Panc1 (cell line): ENCODE measurements at regions not wholly inside any gene's neighbourhood (a gene's known extent, or its start where the extent isn't known, plus 50 kb on each side); places are given as distances from the start of the nearest gene placed in this dataset.

Experiments
- ATAC-seq: fragments of 200-7000 bp; cut with Tn5 transposase; 2 replicates; pipeline ENCODE4 v1.9.1; 2020; ENCODE audit warnings: mild to moderate bottlenecking, moderate library complexity
- BruUV-seq: library from RNA; stranded (reverse); fragments of 400-500 nt; replicated peaks from 2 replicates; lab custom pipeline; 2021; lab: Mats Ljungman, UMichigan
- CTCF ChIA-PET: fragments of 300-600 bp; sonication (Branson Sonifier 250); formaldehyde crosslinking; loops from one replicate; lab custom pipeline; 2022; ENCODE audit warnings: antibody characterized with exemption; lab: Charles Lee
- POLR2A ChIA-PET: fragments of 300-600 bp; sonication (Branson Sonifier 250); formaldehyde crosslinking; loops from one replicate; lab custom pipeline; 2022; ENCODE audit warnings: antibody characterized with exemption; lab: Charles Lee
- DNase-seq: peaks from one replicate; pipeline ENCODE4 v3.0.0-alpha.2; 2010; ENCODE audit warnings: low read depth, low spot score
- H3K27ac ChIP-seq: 2 replicates; pipeline ENCODE4 v1.5.1; 2011; ENCODE audit warnings: mild to moderate bottlenecking, low read length, inconsistent platforms
- H3K27me3 ChIP-seq: fragments of 200-500 bp; sonication (Bioruptor generic); 2 replicates; pipeline ENCODE4 v1.6.0; 2014; ENCODE audit warnings: low read length, inconsistent platforms; ENCODE audit not compliant: control insufficient read depth, insufficient read depth
- H3K36me3 ChIP-seq: fragments of 200-500 bp; sonication (Bioruptor generic); 2 replicates; pipeline ENCODE4 v1.5.1; 2014; ENCODE audit warnings: inconsistent platforms, mild to moderate bottlenecking, low read length, moderate library complexity; ENCODE audit not compliant: control insufficient read depth, insufficient read depth
- H3K4me1 ChIP-seq: 2 replicates; pipeline ENCODE4 v1.5.1; 2011; ENCODE audit warnings: inconsistent platforms, mild to moderate bottlenecking, low read length, moderate library complexity; ENCODE audit not compliant: control insufficient read depth, insufficient read depth
- H3K4me3 ChIP-seq, 2 experiments: 2 replicates each; pipeline ENCODE4 v1.5.1; 2011 to 2012; ENCODE audit warnings: low read depth in 2 of 2, low read length in 2 of 2, mild to moderate bottlenecking in 2 of 2, inconsistent platforms in 1 of 2, moderate library complexity in 1 of 2
- H3K9me3 ChIP-seq: fragments of 200-500 bp; sonication (Bioruptor generic); 2 replicates; pipeline ENCODE4 v1.5.1; 2014; ENCODE audit warnings: low read depth, mild to moderate bottlenecking, inconsistent platforms, low read length, moderate library complexity; ENCODE audit not compliant: control insufficient read depth, insufficient read depth
- CTCF ChIP-seq: fragments of 450-650 bp; IDR thresholded peaks from 2 replicates; pipeline ENCODE4 v1.5.1; 2017; ENCODE audit warnings: mild to moderate bottlenecking
- POLR2AphosphoS5 ChIP-seq: IDR thresholded peaks from 2 replicates; pipeline ENCODE4 v1.6.1; 2012; ENCODE audit warnings: mild to moderate bottlenecking, low read depth, low read length, moderate library complexity
- SIN3A ChIP-seq: IDR thresholded peaks from 2 replicates; pipeline ENCODE4 v1.6.1; 2012; ENCODE audit warnings: low read depth, mild to moderate bottlenecking, low read length, moderate library complexity, borderline replicate concordance; ENCODE audit not compliant: insufficient read depth
- TCF7L2 ChIP-seq: IDR thresholded peaks from 2 replicates; pipeline ENCODE4 v1.6.1; 2011; ENCODE audit warnings: mild to moderate bottlenecking, low read depth, low read length, inconsistent platforms
- in situ Hi-C: cut with HindIII; loops from 2 replicates; pipeline ENCODE4 v1.10.0; 2016; ENCODE audit warnings: low sequenced_read_pairs, low pct_unique_long_range_greater_than_20kb
- intact Hi-C: fragments of 100-400 bp; cut with micrococcal nuclease; formaldehyde crosslinking; loops from one replicate; pipeline ENCODE4 v1.10.0; 2022; ENCODE audit not compliant: unreplicated experiment
- TF ChIP-seq, protein P1 (sequence below), 2 experiments: IDR thresholded peaks; 2 replicates each; pipeline ENCODE4 v1.6.1; 2011 to 2012; ENCODE audit warnings: low read depth in 2 of 2, control low read depth in 1 of 2, low read length in 1 of 2, mild to moderate bottlenecking in 1 of 2, moderate library complexity in 1 of 2; ENCODE audit not compliant: insufficient read depth in 1 of 2

DNA sequence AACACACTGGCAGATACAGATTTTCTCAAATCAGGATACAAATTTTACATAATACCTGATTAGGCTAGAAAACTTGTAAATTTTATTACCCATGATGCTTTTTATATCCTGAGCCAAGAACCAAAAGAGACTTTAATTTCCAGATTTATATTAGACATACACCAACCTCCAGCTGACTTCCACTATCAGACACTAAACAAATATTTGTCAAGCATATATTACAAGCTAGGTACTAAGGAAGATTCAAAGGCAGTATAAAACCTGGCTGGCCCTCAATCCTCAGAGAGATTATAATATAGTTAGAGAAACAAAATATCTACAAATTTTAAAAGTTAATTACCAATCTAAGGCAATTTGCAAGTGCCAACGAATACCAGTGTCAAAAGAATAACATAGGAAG is 357.8 kb upstream of the F9 start:
- Histone ChIP-seq H3K27me3 (no peaks in the 10 kb centered on the region), H3K36me3 (no peaks in the 10 kb centered on the region), H3K27ac (no peak overlapping the region), H3K9me3 (no peaks in the 10 kb centered on the region), H3K4me3 (no peak overlapping the region), H3K4me1 (no peaks in the 10 kb centered on the region)
- BruUV-seq: no TSS peak
- intact Hi-C loops: no loop called here
- no peak for TF ChIP-seq SIN3A
- TF ChIP-seq, protein P1, sequence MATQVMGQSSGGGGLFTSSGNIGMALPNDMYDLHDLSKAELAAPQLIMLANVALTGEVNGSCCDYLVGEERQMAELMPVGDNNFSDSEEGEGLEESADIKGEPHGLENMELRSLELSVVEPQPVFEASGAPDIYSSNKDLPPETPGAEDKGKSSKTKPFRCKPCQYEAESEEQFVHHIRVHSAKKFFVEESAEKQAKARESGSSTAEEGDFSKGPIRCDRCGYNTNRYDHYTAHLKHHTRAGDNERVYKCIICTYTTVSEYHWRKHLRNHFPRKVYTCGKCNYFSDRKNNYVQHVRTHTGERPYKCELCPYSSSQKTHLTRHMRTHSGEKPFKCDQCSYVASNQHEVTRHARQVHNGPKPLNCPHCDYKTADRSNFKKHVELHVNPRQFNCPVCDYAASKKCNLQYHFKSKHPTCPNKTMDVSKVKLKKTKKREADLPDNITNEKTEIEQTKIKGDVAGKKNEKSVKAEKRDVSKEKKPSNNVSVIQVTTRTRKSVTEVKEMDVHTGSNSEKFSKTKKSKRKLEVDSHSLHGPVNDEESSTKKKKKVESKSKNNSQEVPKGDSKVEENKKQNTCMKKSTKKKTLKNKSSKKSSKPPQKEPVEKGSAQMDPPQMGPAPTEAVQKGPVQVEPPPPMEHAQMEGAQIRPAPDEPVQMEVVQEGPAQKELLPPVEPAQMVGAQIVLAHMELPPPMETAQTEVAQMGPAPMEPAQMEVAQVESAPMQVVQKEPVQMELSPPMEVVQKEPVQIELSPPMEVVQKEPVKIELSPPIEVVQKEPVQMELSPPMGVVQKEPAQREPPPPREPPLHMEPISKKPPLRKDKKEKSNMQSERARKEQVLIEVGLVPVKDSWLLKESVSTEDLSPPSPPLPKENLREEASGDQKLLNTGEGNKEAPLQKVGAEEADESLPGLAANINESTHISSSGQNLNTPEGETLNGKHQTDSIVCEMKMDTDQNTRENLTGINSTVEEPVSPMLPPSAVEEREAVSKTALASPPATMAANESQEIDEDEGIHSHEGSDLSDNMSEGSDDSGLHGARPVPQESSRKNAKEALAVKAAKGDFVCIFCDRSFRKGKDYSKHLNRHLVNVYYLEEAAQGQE (IDR thresholded peaks at IDR 0.05; ENCODE audit: insufficient read depth in 1 of 2, low read depth in 2 of 2, low read length in 1 of 2): no peak
- no peak for TF ChIP-seq POLR2AphosphoS5
- TF ChIP-seq TCF7L2: no peak
- TF ChIP-seq CTCF: no peak
- DNase-seq (no peak), ATAC-seq (no peak)
- CTCF ChIA-PET: no interaction called here
- POLR2A ChIA-PET: no interaction called here
- in situ Hi-C loops: no loop called here

DNA sequence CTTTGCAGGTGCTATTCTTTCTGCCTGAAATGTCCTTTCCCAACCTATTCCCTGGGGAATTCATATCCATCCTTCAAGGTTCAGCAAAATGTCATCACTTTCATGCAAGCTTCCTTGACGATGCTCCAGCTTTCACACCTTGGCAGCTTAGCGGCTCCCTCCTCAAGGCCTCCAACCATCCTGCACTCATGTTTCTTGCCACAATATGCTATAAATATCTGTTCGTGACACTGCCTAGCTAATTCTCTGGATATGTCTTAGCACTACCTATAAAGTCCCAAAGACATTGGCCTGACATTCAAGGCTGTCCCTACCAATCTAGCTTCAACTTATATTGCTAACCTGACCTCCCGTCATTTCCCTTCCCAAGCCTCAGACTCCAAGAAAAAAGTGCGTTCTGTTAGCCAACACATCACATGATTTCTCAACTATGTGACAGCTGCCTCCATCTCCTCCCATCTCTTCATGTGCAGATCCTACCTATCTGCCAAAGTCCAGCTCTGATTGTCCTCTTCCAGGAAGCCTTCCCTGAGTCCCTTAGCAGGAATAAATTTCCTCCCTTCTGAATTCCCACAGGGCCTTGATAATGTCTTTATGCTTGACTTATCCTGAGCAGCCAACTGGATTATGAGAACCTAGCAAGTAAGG is 359.9 kb upstream of the F9 start:
- in situ Hi-C loops: no loop called here
- no peaks in the 10 kb centered on the region for H3K27me3 ChIP-seq
- no peak overlapping the region for H3K4me3 ChIP-seq
- ATAC-seq (no peak), DNase-seq (no peak)
- intact Hi-C loops: no loop called here
- ChIA-PET CTCF (no interaction called here), POLR2A (no interaction called here)
- no peak overlapping the region for H3K27ac ChIP-seq
- TF ChIP-seq CTCF (no peak), TCF7L2 (no peak), SIN3A (no peak), POLR2AphosphoS5 (no peak)
- TF ChIP-seq, protein P1 (IDR thresholded peaks at IDR 0.05; ENCODE audit: insufficient read depth in 1 of 2, low read depth in 2 of 2, low read length in 1 of 2): no peak
- BruUV-seq: no TSS peak
- no peaks in the 10 kb centered on the region for H3K4me1 ChIP-seq
- no peaks in the 10 kb centered on the region for H3K9me3 ChIP-seq
- no peaks in the 10 kb centered on the region for H3K36me3 ChIP-seq
